GM21529 (cell line): ENCODE measurements at regions not wholly inside any gene's neighbourhood (a gene's known extent, or its start where the extent isn't known, plus 50 kb on each side); places are given as distances from the start of the nearest gene placed in this dataset.
"Not testable (repeated sequence)": the region's sequence is repeated elsewhere in the genome, so short reads cannot be mapped to it uniquely, and the experiment has no call there.

Experiments
- ATAC-seq: cut with Tn5 transposase; IDR thresholded peaks from one replicate; pipeline ENCODE4 v1.9.1; 2021; ENCODE audit not compliant: unreplicated experiment

DNA sequence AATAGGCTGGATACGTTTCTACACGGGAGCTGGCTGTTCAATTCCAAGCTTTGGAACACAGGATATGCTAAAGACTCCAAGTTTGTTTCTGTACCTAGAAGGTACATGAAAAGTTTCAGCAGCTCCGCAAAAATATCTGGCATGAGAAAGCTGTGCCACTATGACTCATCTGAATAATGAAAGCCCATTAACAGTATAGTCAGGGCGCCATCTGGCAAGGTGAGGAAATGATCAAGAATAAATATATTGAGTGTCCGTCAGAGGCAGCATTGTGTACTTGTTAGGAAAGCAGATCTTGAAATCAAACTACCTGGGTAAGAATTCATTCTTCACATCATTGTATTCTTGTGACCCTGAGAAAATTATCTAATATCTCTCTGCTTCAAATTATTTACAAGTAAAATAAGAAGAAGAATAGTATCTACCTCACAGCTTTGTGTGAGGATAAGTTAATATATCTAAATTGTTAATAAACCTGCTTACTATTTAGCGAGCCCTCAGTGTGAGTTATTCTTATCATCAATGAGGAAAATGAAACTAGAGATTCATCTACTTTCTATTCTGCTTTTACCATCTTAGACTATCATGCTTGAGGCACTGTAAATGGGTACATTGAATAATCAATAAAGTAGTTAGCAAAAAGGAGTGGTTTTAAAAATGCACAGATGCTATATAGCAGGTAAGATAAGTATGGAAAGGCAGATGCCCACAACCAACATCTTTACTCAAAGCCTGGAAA lies 53.5 kb downstream of the FSCB start:
- no peak for ATAC-seq

GRCh38 chr14:44450232-44450631 lies 56.9 kb downstream of the FSCB start:
- not testable (repeated sequence) for ATAC-seq

DNA sequence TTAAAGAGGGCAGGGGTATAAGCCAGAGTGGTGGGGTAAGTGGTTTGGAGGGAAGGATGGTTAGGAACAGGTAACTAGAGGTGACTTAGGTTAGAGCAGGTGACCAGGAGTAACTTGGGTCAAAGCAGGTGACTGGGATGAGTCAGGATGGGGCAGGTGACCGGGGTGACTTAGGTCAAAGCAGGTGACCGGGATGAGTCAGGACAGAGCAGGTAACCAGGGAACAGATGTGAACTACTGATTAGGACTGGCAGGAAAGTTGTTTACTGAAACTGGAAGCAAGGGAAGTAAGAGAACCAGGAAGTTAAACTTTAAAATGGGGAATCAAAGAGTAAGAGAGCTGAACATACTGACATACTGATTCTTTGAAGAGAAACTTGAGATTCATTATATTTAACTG lies 57.4 kb downstream of the FSCB start:
- ATAC-seq: no peak

DNA sequence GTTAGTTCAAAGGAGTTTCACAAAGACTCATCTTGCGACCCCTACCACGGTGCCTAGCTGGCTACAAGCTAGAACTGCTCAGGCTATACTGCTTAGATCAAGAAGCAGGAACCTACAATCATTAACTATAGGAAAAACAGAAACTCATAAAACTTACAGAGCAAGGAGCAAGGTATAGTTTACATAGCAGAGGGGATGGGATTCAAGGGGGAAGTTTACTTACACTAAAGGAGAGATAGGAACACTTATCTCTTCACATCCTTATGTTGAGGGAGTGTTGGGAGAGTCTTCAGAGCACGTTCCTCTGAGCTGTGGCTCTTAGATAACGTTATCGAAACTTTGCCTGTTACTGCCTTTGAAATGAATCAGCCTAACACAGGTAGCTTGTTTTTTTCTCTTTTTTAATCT lies 58.1 kb downstream of the FSCB start:
- ATAC-seq: no peak

DNA sequence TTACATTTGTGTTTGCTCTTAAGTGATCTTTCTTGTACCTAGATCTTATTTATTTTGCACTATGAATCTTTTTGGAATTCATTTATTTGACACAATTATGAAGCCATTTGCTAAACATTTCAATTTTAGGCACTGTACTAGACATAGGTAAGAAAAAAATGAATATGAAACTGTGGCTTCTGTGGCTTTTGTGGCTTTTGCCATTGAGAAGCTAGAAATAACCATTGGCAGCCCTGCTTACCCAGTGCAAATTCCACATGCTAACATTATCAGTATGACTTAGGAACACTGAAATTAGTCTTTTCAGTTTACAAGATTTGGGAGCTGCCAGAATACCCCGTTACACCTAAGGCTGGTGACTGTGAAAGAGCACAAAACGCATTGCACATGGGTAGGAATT lies 60.1 kb downstream of the FSCB start:
- no peak for ATAC-seq

DNA sequence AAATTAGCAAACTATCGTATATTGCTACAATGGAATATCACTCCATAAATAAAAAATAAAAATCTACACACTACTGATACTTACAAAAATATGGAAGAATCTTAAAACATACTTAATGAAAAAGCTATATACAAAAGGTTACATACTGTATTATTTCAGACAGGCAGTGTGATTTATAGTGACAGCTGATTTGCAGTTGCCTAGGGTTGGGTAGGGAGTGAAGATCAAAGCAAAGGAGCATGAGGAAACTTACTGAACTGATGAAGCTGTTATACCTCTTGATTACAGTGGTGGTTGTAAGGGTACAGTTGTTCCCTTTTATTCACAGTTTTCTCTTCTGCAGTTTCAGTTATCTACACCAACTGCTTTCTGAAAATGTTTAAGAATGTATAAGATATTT lies 62.6 kb downstream of the FSCB start:
- ATAC-seq: no peak

GRCh38 chr14:44438936-44439335 lies 68.1 kb downstream of the FSCB start:
- ATAC-seq: no peak

GRCh38 chr14:44438221-44438620 lies 68.9 kb downstream of the FSCB start:
- ATAC-seq: no peak

GRCh38 chr14:44436458-44436857 lies 70.6 kb downstream of the FSCB start:
- no peak for ATAC-seq

DNA sequence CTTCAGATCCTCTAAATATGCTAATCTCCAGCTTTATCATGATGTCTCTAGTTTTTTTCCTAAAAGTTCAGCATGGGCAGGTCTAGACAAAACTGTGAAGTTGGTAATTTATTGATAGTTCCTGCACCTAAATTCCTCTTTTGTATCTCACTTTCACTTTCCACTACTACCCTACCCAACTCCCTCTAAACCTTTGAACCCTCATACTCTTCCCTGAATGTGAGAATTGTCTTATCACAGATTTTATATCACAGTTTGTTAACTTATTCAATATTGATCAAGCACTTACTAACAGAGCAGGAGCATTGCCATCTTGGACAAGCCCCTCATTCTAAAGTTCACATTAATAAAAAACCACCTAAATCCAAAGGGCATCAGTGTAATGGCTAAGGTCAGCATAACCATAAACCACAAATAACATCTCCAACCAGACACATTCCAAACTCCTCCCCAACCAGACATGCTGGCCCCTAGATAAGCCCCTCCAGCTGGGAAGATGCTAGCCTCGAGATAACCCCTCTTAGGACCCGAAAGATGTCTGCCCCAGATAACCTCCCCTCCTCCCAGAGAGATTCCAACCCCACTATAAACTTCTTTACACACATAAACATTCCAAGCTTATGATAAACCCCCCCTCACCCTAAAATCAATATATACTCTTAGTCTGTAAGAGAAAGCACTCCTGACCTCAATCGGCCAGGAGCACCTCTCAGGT lies 78.7 kb downstream of the FSCB start:
- no peak for ATAC-seq

- ATAC-seq: no peak
Observed at GRCh38 chr14:44422699-44423098, 84.4 kb downstream of the FSCB start.

- no peak for ATAC-seq
Observed at GRCh38 chr14:44420226-44420625, 86.9 kb downstream of the FSCB start.

DNA sequence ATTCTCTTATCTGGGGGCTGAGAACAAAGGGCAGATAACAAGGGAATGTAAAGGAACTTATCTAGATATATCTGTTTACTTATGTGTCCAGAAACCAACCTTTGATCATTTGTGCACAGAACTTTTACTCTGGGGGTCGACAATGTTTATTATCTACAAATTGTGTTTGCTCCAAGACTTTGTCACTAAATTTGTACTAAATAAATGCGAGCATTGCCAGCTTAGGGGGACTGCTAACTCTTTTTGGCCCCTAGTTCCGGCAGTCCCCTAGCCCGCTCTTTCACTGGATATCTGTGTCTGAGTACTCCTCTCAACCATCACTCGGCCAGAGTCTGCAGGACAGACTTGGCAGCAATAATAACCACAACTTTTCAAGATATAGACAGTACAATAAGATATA lies 88.2 kb downstream of the FSCB start:
- ATAC-seq: no peak

DNA sequence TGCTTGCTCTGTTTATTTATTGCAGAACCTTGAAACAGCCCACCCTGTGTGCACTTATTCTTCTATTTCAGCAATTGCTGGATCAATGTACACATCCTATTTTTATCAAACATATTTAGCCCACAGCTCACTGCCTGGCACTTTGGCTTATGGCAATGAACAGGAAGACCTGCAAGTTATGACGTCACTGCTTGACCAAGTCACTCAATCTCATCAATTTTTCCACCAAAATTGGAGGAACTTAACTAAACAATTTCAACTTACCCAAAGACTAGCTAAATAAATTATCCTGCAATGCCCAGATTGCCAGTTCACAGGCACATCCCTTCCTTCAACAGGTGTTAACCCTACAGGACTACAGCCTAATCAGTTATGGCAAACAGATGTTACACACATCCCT lies 89.3 kb downstream of the FSCB start:
- ATAC-seq: no peak

DNA sequence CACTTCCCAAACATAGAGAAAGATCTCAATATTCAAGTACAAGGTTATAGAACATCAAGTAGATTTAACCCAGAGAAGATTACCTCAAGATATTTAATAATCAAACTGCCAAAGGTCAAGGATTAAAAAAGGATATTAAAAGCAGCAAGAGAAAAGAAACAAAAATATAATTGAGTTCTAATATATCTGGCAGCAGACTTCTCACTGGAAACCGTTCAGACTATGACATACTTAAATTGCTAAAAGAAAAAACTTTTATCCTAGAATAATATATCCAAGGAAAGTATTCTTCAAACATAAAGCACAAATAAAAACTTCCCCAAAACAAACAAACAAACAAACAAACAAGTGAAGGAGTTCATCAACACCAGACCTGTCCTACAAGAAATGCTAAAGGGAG lies 92.4 kb downstream of the FSCB start:
- ATAC-seq: no peak

DNA sequence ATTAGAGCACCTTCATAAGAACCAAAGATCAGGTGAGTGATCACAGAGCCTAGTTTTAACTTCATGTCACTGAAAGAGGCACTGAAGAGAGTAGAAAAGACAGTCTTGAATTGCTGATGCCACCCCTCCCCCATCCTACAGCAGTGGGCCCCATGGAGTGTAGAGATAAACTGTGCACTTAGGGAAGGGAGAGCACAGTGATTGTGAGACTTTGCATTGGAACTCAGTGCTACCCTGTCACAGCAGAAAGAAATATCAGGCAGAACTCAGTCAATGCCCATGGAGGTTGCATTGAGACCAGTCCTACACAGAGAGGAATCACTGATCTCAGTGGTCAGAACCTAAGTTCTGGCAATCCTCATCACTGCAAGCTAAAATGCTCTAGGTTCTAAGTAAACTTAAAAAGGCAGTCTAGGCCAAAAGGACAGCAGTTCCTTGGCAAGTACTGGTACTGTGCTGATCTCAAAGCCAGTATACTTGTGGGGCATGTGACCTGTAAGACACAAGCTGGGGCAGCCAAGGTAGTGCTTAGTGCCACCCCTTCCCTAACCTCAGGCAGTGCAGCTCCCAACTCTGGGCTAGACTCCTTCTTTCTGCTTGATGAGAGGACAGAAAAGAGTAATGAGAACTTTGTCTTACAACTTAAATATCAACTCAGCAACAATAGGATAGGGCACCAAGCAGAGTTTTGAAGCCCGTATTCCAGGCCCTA lies 94.1 kb downstream of the FSCB start:
- ATAC-seq: no peak

DNA sequence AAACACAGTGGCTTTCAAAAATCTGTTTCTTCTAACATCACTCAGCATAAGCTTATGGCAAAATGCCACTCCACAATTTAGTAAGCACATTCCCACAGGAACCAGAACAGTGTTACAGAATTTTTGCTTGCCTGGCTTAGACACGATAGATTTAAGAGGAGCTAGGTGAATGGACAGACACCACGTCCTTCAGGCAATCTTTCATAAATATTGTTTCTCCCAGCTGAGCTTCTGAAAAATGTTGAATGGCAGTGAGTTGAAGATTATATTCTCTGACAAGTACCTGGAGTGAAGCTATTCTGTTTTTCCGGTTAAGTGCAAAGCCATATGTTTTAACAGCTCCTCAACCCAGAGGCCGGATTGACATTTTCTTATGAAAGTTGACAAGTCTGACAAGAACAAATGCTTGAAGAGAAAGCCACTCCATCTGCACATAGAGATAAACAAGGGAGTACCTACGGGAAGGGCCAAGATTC lies 102.0 kb downstream of the FSCB start:
- ATAC-seq: no peak

DNA sequence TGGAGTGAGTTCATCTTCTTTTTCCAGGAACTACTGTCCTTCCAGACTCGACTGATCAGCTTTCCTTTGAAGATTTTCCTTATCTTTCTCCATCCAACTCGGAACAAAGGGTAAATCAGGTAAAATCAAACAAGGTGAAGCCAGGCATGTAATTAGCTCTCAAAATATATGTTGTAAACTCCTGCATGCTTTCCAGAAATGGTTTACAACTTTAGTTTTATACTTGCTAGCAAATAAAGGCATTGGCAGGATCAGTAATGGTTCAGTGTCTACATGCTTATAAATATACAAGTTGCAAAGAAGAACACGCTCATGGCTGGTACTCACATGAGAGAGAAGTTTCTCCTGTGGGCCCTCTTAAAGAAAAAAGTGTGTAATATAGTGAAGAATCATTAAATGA lies 102.5 kb downstream of the FSCB start:
- no peak for ATAC-seq

- no peak for ATAC-seq
Observed at GRCh38 chr14:44404036-44404435, 103.0 kb downstream of the FSCB start.

DNA sequence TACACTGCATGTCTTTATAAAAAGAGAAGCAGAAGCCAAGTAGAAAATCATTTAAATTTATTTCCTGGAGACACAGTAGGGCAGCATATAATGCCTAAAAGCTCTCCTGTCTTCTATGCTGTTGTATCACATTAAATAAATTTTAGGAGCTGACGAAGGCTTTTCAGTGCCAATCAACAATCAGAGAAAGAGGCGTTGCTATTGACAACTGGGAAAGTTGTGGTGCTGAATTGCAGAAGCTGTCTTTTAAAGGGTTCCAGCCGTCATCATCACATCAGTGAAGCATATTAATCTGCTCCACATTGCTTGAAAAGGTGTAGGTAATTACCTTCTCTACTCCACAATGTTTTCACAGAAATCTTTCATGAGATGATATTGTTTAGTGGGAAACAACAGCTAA lies 103.9 kb downstream of the FSCB start:
- no peak for ATAC-seq

GRCh38 chr14:44396226-44396625 lies 110.9 kb downstream of the FSCB start:
- no peak for ATAC-seq

- no peak for ATAC-seq
Observed at GRCh38 chr14:44392984-44393383, 114.1 kb downstream of the FSCB start.
